Stimulated activated CD8-positive, alpha-beta memory T cell treated with anti-CD3 and anti-CD28 coated beads, Interleukin-15, amount 100 ng/mL, for 48 hours (primary cell): ENCODE measurements at regions not wholly inside any gene's neighbourhood (a gene's known extent, or its start where the extent isn't known, plus 50 kb on each side); places are given as distances from the start of the nearest gene placed in this dataset.

ENCODE experiments used
- DNase-seq, 2 donors: peaks; one replicate each; pipeline ENCODE4 v3.0.0-alpha.2; 2020; ENCODE audit warnings: low read depth in 2 of 2

DNA sequence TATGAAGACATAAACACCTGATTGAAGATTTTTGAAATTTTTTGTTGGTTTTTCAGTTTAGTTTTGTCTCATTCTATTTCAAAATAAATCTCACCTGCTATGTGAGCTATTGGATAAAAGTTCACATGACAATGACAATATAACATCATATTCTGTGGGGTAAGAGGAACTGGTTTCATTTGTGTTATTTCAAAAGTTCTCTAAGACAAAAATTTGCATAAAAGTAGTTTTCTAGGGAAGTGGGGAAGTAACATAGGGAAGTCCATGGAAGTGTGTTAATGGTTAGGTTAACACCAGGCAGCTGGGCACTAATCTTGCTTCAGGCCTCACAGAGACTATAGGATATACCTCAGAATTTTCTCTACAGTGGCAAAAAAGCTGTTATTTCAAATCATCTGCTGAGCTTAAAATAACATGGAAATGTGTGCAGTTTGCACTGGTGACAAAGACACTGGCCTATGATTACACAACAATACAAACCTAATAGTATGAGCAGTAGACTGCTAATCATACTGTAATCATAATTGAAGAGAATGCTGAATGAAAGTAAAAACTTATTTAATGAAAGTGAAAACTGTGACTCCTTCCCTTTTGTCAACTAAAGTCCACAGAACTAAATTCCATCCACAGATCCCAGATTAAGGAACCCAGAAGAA is 710.6 kb upstream of the TMEM132C start:
- no peak for DNase-seq

DNA sequence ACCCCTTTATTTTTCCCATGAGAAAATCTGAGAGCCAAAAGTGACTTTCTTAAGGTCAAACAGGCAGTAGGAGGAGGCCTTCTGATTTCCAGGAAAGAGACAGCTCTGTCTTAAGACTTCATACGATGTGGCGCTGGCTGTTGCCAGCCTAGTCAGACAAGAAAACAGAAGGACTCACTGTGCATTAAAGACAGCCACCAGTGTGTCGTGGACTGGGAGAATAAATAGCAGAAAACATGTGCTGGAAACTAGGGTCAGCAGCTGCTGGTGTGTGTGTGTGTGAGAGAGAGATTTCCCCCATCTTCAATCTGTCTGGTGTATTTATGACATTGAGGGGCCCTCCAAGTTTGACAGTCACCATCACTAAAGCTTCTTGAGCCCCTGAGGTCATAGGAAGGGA is 708.6 kb upstream of the TMEM132C start:
- DNase-seq = no peak

DNA sequence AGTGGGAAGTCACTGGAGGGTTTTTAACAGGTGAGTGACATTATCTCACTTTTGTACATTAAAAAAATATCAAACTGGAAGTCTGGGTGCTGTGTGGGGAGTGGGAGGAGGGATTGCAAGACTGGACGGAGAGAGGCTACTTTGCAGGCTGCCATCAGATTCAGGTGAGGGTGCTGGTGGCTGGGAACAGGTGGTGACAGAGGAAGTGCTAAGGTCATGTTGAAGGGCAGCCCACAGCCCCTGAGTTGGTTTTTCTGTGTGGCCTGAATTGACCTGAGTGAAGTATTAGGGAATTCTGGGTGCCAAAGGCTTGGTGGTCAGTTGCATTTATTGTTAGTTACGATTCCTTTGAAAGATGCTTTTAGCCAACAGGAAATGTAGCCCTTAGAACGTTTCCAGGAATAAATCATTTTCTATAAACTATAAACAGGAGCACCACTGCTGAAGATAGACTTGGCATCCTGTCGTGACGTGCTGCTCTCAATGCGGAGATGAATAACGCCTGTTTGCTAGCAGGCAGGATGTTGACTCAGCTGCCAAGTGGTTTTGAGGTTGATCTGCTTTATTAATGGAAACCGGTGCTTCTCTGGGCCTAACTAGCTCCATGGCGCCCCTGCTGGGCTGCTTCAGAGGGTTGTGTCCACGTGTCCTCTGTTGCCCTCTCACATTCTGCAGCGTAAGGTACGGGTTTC is 707.5 kb upstream of the TMEM132C start:
- DNase-seq = peak; percentile 54 to 56

DNA sequence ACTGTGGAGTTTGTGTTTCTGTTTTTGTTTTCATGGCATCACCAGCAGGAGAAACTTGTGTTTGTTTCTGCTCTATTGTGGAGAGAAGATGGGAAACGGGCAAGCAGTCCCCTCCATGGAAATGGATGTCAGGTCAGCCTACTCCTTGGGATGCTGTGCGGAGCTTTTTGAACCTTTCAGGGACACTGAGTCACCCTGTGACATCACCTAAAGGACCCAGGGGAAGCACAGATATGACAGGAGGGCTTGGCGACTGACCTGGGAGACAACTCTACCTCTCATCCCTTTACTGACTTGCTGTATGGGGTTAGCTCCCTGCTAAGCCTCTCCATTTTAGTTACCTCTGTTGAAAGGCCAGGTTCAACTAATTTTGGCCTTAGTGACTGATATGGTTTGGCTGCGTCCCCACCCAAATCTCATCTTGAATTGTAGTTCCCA is 706.9 kb upstream of the TMEM132C start:
- no peak for DNase-seq

DNA sequence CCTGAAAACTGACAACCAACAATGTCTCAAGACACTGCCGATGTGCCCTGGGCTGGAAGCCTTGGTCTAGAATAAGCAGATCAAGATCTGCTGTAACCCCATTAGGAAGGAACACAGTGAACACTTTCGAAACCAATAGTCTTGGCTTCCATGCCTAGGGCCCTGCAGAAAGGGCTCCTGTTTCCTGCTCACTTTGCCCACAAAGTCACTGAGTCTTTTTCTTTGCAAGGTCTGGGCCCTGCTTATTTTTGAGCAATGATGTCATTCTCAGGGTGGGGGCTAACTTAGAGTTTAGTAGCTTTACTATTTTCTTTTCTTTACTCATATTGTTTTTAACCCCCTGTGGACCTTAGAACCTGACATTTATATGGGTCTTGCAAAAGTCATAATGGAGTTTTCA is 704.2 kb upstream of the TMEM132C start:
- no peak for DNase-seq

DNA sequence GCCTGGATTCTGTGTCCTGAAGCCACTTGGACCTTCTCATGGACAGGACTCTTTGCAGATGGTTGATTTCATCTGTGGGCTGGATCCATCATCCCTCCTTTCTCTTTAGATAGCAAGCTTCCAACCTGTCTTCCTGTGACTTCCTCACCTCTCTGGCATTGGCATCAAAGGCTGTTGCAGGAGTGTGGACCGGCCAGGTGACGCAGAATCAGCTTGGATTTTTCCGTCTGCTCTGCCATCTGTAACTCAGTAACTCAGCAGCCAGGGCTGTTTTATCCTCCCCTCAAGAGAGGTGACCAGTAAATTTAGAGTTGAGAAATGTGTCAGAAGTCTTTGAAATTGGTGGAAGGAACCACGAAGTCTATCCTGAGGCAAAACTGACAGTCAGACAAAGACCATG is 701.7 kb upstream of the TMEM132C start:
- DNase-seq = no peak

DNA sequence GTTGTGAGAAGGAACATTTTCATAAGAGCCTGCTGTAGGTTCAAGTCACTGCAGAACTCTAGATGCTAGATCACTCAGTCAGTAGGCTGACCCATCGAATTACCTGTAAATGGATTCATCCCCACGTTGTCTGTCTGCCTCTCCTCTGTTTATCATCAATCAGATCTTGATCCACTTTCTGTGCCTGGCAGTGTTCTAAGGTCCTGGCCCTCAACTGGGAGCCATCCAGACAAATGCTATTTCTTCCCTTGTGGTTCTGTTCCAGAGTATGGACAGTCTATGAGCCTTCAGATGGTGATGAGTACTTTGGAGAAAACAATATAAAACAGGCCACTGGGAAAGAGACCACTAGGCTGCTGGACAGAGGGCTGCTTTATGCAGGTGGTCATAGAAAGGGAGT is 699.4 kb upstream of the TMEM132C start:
- no peak for DNase-seq

DNA sequence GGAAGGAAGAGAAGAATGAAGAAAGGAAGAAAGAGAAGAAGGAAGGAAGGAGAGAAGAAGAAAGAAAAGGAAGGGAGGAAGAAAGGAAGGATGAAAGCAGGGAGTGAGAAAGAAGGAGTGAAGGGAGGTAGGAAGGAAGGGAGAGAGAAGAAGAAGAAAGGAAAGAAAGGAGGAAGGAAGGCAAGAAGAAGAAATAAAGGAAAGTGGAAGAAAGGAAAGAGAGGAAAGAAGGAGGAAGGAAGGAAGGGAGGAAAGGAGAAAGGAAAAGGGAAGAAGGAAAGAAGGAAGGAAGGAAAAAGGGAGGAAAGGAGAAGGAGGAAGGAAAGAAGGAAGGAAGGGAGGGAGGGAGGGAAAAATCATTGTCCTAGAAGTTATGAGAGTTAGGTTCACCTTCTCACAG is 696.6 kb upstream of the TMEM132C start:
- no peak for DNase-seq

DNA sequence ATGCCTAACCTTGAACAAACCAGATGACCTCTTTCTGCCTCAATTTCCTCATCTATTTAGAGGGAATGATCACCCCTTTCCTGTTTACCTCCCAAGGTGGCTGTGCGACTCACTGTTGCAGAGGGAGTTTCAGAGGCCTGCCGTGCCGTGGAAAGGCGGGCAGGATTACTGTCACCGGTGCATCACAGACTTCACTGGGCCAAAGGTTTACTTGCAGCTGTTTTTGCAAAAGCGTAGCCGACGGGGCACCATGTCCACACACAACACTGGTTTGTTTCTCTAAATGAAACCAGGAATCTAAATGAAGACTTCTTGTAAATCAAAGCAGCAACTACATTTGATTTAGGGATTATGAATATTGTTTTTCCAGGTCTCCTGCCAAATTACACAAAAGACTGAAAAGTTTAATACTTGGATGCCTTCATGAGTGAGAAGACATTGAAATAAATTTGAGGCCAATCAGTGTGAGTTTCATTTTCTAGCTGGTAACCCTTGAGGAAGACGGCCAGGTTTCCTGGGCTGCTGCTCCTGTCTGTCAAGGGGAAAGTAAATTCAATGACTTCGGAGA is 696.1 kb upstream of the TMEM132C start:
- DNase-seq = no peak

DNA sequence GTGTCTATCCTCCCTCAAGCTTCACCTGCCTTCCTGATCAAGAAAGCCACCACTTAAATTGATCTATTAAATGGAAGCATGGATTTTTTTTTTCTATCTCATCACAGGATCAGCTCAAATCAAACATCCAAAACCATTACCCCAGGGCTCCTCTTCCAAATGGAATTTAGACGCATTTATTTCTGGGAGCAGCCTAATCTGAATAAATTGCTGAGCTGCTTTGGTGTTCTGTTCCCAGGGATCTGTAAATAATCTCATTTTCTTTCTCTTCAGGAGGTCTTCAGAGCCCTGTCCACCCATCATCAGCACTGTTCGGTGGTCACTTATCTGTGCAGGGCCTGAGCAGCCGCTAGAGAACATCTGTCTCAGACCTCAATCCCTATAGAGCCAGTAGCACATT is 695.4 kb upstream of the TMEM132C start:
- DNase-seq = no peak

DNA sequence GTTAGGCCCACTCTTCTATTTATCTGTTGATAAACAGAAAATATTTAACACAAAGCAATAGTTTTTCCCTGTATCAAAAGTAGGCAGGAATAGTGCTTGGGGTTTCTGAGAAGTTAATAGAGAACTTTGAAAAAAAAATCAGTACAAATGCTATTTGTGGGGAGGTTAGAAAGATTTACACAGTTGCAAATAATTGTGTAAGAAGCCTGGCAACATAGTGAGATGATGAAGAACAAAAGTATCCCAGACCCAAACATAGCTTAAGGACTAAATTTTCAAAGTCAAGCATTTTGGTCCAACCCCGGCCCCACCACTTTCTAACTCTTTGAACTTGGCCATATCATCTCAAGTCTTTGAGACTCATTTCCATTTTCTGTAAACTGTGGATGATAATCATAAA is 687.5 kb upstream of the TMEM132C start:
- DNase-seq = no peak

DNA sequence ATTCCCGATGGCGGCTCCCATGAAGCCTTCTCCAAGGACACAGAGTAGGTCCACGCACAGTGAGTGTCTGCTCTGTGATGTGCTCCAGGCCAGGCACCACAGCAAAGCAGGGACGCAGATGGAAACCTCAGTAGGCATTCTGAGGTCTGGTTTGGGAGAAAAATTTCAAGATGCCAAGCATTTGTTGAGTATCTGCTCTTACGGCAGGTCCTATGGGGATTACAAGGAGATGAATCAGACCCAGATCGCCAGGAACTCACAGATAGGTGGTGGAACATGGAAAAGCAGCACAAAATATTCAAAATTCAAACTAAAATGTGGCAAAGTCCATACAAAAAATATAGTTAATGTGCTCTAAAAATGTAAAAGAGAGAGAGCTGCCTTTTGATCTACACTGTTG is 684.9 kb upstream of the TMEM132C start:
- no peak for DNase-seq

DNA sequence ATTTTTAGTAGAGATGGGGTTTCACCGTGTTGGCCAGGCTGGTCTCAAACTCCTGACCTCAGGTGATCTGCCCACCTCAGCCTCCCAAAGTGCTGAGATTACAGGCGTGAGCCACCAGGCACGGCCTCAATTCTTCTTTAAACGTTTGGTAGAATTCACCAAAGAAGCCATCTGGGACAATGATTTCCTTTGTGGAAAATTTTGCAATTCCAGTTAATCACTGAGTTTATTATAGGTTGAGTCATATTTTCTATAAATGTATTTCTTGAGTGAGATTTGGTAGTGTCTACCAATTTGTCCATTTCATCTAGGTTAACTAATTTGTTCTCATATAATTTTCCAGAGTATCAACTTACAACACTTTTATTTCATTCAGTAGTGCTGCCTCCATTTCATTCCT is 683.9 kb upstream of the TMEM132C start:
- DNase-seq = no peak

DNA sequence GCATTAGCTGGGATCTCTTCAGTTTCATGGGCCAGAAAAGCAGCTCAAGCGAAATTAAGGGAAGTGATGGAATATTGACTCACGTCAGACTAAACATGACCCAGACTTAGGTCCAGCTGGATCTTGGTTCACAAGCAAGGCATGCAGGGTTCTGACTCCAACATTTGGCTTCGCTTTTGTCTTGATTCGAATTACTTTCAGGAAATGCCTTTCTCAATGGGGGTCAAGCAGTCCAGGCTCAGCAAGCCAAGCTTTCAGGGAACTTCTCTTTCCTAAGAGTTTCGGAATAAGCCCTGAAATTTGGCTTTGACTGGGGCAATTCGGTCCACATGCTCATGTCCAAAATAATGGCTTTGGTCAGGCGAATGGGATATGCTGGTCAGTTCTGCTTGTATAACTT is 678.7 kb upstream of the TMEM132C start:
- DNase-seq = no peak

DNA sequence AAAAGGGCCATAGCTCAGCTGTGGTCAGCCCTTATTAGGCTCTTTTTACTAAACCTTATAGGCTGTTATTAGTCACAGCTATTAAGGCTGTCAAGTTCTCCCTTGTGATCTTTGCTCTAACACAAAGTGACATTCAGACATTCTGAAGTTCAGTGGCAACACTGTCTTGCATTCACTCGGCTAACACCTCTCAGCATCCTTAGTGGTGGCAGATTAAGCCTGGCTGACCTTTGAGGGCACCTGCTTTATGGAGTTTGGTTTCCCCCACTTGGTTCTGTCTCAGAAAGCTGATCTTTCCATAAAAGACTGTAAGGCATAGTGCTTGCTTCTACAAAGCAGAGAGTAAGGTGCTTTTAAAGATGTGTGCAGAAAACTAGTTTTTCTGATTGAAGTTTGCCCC is 677.4 kb upstream of the TMEM132C start:
- no peak for DNase-seq

DNA sequence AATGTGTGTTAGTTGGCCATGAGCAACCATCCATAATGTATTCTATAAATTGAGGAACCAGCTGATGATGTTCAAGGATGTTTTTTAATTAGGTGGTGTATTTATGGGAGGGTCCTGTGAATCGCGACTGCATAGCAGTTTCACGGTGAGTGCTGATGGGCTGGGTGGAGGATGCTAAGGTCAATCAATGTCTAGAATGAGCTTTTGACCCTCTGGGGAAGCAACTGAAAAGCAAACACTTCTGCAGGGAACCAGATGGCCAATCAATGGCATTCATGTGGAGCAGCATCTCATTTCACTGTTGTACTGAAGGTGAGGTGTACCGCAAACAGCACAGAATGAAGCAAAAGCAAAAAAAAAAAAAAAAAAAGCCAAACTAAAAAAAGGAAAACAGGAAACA is 676.1 kb upstream of the TMEM132C start:
- no peak for DNase-seq

DNA sequence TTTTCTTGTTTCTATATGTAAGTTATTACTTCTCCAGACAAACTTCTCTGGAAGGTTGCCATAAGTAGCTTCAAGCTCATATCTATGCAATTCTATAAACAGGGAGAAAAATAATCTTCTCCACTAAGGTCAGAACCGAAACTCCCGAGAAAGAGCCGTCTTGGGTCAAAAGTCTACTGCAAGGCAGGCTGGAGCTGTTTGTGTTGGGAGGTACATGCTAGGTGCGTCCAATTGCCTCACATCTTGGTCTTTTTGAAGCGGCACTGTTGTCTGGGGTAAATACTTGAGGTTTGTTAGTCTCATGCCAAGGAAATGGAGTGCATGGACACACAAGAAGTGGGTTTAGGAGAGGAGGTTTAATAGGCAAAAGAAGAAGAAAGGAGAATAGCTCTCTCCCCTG is 674.7 kb upstream of the TMEM132C start:
- no peak for DNase-seq

DNA sequence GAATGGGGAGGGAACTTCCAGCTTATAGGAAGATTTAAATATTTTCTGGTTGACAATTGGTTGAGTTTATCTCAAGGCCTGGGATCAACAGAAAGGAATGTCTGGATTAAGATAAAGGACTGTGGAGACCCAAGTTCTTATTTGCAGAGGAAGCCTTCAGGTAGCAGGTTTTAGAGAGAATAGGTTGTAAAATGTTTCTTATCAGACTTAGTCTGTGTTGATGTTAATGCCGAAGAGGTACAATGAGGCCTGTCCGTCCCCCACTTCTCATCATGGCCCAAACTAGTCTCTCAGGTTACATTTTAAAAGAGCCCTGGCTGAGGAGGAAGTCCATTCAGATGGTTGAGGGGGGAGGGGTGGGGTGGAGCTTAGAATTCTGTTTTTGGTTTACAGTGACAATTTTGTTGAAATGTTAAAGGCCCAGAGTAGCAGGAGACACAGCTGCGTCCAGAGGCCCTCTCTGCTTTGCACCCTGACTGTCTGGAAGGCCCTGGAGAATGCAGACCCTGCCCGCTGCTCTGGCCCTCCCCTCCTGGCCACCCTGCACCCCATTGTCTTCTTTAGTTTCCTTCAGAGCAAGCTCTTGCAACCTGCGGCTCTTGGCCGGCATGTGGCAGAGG is 672.5 kb upstream of the TMEM132C start:
- no peak for DNase-seq

DNA sequence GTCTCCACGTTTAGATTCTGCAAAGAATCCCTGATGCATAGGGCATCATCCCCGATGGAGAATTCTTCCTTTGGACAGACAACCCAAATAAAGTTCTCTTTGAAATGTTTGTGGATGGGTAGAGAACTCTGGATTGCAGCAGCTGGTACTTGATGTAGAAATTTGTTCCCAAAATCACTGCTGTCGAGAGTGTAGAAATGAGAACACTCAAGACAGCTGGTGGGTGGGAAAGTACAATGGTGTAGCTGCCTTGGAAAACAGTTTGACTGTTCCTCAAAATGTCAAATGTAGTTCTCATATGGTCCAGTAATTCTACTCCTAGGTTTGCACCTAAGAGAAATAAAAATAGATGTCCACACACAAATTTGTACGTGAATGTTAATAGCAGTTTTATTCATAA is 671.5 kb upstream of the TMEM132C start:
- no peak for DNase-seq

DNA sequence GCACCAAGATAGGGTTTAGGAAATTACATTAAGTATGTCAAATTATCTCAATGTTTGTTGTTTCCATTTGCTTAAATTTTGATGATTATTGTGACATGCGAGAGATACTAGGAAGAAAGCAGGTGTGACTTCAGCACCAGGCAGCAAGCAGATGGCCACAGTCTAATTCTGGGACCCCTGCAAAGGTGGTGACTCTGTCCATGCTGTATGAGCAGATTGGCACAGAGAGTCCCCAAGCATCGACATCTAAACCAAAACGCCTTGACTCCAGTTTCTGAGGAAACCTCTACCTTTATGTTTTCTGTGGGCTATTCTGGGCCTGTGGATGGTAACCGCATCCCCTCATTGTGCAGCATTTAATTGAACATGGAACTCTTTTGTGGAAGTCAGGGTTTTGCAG is 670.1 kb upstream of the TMEM132C start:
- DNase-seq = no peak

DNA sequence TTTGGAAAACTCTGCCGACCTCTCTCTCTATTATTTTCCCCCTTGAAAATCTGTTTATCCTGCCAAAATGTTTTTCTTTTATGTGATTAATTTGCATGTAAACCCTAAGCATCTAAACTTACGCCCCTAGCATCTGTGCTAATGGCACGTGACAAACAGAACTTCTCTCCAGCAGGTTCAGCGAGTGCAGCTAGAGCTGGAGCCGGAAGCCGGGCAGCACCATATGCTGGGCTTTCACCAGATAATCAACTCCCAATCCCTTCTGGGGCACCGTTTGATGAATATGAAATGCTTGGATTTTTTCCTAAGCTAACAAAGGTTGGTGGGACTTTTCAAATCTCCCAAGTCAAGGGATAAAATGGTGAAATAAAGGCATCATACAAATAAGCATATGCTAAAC is 667.5 kb upstream of the TMEM132C start:
- DNase-seq = no peak

DNA sequence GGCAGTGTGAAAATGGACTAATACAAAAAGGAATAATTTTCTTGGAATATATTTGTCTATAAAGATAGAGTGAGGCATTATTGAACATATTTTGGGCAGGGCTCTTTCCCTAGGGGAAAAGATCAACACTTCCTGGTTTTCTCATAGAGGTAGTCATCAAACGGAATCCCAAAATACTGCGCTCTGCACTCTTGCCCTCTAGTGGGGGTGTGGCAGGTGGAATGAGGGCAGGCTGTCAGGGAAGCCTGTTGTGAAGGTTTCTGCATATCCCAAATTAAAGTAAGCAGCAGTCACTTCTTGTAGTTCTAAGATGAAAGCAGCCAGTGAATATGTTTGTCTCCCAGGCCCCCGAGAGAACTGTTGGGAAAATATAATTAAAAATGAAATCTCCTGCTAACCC is 666.8 kb upstream of the TMEM132C start:
- DNase-seq = no peak

DNA sequence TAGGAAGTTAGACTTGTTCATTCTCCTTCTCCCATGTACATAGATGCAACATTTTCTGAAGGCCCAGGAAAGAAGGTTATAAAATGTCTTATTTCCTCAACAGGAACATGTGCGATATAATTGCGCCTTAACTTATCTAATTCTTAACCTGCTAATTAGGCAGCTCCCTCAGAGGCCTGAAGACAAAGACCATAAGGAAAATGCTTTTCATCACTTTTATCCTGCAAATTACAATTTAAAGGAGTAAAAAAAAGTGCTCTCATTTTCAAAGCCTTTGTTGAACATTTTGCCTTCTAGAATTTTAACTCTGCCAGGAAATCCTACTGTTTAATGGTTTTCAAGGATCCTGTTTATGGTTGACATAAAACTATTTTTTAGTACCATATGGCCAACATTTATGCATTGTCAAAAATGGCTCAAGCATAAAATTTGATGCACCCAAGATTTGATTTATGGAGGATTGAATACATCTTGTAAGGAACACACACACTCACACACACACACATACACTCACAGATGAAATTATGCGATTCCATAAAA is 660.4 kb upstream of the TMEM132C start:
- no peak for DNase-seq
